Lower lobe of right lung (tissue), 2 donors: ENCODE measurements at regions not wholly inside any gene's neighbourhood (a gene's known extent, or its start where the extent isn't known, plus 50 kb on each side); places are given as distances from the start of the nearest gene placed in this dataset.

Experiments
- ATAC-seq, 2 donors: fragments of 200-7000 bp; cut with Tn5 transposase; one replicate each; pipeline ENCODE4 v1.9.1; 2020 to 2022; ENCODE audit warnings: mild to moderate bottlenecking in 2 of 2, moderate library complexity in 2 of 2
- DNase-seq: peaks from one replicate; pipeline ENCODE4 v3.0.0-alpha.2; 2020
- H3K27ac ChIP-seq: fragments of 200-600 bp; one replicate; pipeline ENCODE4 v1.8.0; 2022
- H3K27me3 ChIP-seq: fragments of 200-600 bp; one replicate; pipeline ENCODE4 v1.8.0; 2022; ENCODE audit warnings: low read depth
- H3K36me3 ChIP-seq: fragments of 200-600 bp; one replicate; pipeline ENCODE4 v1.8.0; 2022; ENCODE audit warnings: mild to moderate bottlenecking
- H3K4me1 ChIP-seq: fragments of 200-600 bp; one replicate; pipeline ENCODE4 v1.8.0; 2022
- H3K4me3 ChIP-seq: fragments of 200-600 bp; one replicate; pipeline ENCODE4 v1.8.0; 2022; ENCODE audit warnings: mild to moderate bottlenecking
- H3K9me3 ChIP-seq: fragments of 200-600 bp; one replicate; pipeline ENCODE4 v1.8.0; 2022
- intact Hi-C: fragments of 100-400 bp; cut with DNase I; formaldehyde crosslinking; loops from one replicate; pipeline ENCODE4 v1.11.0; 2022
- TF ChIP-seq, protein P1 (sequence below): fragments of 200-600 bp; IDR thresholded peaks from one replicate; pipeline ENCODE4 v1.8.0; 2022; ENCODE audit warnings: antibody characterized with exemption, mild to moderate bottlenecking
- donor health status: DM: no; HTN: yes; CAD: no; lungs with severe emphysema.

DNA sequence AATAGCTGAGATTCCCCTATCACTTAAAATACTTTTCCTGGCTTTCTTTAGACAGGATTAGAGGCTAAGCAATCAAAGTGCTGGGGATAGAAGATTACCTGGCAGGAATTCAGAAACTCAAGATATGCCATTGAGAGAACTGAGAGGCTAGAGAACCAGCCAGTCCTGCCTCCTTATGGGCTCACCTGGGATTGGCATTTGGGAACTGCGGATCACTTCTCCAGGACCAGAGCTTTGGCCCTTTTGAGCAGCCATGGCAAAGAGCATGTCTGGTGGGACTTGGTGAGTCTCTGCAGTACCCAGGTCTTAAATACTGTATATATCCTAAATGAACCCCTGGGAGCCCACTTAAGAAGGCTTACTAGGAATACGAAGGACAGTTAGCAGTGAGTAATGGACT, 399.1 kb downstream of the BTBD3 start:
- intact Hi-C loops: no loop called here
- Histone ChIP-seq H3K27me3 (no peaks in the 10 kb centered on the region), H3K36me3 (no peaks in the 10 kb centered on the region), H3K4me3 (no peak overlapping the region), H3K27ac (no peak overlapping the region), H3K9me3 (no peaks in the 10 kb centered on the region), H3K4me1 (no peaks in the 10 kb centered on the region)
- ATAC-seq: no peak
- TF ChIP-seq, protein P1, sequence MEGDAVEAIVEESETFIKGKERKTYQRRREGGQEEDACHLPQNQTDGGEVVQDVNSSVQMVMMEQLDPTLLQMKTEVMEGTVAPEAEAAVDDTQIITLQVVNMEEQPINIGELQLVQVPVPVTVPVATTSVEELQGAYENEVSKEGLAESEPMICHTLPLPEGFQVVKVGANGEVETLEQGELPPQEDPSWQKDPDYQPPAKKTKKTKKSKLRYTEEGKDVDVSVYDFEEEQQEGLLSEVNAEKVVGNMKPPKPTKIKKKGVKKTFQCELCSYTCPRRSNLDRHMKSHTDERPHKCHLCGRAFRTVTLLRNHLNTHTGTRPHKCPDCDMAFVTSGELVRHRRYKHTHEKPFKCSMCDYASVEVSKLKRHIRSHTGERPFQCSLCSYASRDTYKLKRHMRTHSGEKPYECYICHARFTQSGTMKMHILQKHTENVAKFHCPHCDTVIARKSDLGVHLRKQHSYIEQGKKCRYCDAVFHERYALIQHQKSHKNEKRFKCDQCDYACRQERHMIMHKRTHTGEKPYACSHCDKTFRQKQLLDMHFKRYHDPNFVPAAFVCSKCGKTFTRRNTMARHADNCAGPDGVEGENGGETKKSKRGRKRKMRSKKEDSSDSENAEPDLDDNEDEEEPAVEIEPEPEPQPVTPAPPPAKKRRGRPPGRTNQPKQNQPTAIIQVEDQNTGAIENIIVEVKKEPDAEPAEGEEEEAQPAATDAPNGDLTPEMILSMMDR: no peak
- DNase-seq: no peak

DNA sequence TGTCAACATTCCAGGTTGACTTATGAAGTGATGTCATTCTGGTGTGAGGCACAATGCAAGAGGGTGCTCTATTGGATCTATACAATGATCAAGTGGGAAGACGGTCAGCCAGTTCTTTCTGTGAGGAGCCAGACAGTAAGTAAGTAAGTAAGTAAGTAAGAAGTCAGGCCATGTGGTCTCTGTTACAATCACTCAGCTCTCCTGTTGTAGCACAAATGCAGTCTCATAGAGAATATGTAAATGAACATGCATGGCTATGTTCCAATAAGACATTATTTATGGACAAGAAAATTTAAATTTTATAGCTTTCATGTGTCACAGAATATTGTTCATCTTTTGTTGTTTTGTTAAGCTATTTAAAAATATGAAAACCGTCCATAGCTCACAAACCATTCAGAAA, 399.7 kb downstream of the BTBD3 start:
- H3K27me3 ChIP-seq: no peaks in the 10 kb centered on the region
- no peaks in the 10 kb centered on the region for H3K36me3 ChIP-seq
- H3K4me3 ChIP-seq: no peak overlapping the region
- intact Hi-C loops: no loop called here
- H3K4me1 ChIP-seq: no peaks in the 10 kb centered on the region
- DNase-seq (no peak), ATAC-seq (no peak)
- TF ChIP-seq, protein P1: no peak
- no peak overlapping the region for H3K27ac ChIP-seq
- H3K9me3 ChIP-seq: no peaks in the 10 kb centered on the region

DNA sequence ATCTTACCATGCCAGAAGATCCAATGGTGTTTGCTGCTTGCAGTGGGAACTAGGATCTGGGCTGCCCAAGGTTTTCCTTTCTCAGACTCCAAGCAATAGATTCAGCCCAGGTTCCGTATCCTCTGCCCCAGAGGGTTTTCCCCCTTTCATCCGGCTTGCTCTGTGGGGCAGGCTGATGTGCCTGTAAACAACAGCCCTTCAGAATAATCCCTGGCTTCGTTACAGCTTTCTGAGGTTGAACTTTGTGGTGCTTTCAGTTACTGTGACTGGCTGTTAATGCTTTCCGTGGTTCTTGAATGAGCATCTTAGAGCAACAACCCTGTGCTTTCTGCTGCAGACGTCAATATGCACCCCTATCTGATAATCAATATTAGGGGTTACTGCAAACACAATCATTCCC, 400.4 kb downstream of the BTBD3 start:
- ATAC-seq (no peak), DNase-seq (no peak)
- no peak overlapping the region for H3K27ac ChIP-seq
- TF ChIP-seq, protein P1: no peak
- H3K27me3 ChIP-seq: no peaks in the 10 kb centered on the region
- H3K36me3 ChIP-seq: no peaks in the 10 kb centered on the region
- no peaks in the 10 kb centered on the region for H3K4me1 ChIP-seq
- intact Hi-C loops: no loop called here
- H3K4me3 ChIP-seq: no peak overlapping the region
- no peaks in the 10 kb centered on the region for H3K9me3 ChIP-seq

DNA sequence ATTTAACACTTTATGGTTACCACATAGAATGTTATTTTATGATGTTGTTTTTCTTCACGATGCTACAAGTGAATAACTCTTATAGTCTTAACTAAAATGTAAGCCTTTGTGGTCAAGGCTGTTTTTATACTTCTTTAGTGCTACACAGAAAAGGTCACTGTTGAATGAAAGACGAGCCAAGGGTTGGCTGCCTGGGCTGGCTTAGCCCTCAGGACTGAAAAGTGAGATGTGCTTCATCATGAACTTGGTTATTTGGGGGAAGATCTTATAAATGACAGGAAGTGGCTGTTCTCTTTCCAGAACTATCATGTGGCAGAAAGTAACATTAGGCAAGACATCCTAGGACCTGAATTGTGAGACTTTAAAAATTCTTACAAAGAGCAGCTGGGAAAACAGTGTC, 404.0 kb downstream of the BTBD3 start:
- intact Hi-C loops: no loop called here
- Histone ChIP-seq H3K27me3 (no peaks in the 10 kb centered on the region), H3K27ac (no peak overlapping the region), H3K4me3 (no peak overlapping the region), H3K36me3 (no peaks in the 10 kb centered on the region), H3K4me1 (no peaks in the 10 kb centered on the region), H3K9me3 (no peaks in the 10 kb centered on the region)
- no peak for DNase-seq
- TF ChIP-seq, protein P1: no peak
- no peak for ATAC-seq

DNA sequence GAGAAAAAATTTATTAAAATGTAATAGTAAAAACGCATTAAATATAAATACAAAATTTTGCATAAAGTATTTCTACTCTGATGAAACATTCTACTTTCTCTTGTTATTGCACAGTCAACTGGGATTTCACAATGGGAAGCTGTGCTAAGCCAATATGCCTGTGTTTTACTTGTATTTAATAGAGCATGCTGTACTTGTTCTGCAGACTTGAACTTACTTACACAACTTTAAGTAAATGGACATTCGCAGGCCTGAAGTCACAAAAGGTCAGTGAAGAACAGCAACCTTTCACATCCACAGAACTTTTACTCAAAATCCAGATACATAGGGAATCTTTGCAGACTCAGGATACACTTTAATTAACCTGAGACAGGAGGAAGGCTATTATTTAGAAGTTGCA, 409.5 kb downstream of the BTBD3 start:
- ATAC-seq (no peak), DNase-seq (no peak)
- no peaks in the 10 kb centered on the region for H3K36me3 ChIP-seq
- H3K4me1 ChIP-seq: no peaks in the 10 kb centered on the region
- no peaks in the 10 kb centered on the region for H3K9me3 ChIP-seq
- no peak overlapping the region for H3K4me3 ChIP-seq
- no peaks in the 10 kb centered on the region for H3K27me3 ChIP-seq
- TF ChIP-seq, protein P1: no peak
- intact Hi-C loops: no loop called here
- no peak overlapping the region for H3K27ac ChIP-seq

DNA sequence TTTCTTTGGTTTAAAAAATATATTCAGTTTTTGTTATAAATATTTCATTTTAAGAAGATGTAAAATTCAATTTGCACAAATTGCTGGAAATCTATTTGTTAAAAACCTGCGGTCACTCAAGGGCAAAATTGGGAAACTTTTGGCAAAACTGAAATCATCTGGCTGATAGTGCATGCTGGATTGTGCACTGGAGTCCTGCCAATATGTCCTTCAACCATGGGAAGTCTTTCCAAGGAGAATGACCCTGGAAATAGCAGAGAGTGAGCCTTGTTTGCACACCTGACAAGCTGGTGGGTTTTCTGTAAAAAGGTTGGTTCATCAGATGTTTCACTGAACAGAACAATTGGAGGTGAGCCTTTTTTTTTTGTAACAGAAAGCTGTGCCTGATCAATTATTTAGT, 413.5 kb downstream of the BTBD3 start:
- Histone ChIP-seq H3K9me3 (no peaks in the 10 kb centered on the region), H3K4me1 (no peaks in the 10 kb centered on the region), H3K27me3 (no peaks in the 10 kb centered on the region), H3K4me3 (no peak overlapping the region), H3K36me3 (no peaks in the 10 kb centered on the region), H3K27ac (no peak overlapping the region)
- TF ChIP-seq, protein P1: no peak
- intact Hi-C loops: no loop called here
- DNase-seq (no peak), ATAC-seq (no peak)
